ENCODE measurements at regions not wholly inside any gene's neighbourhood (a gene's known extent, or its start where the extent isn't known, plus 50 kb on each side); places are given as distances from the start of the nearest gene placed in this dataset.
"Not testable (repeated sequence)": the region's sequence is repeated elsewhere in the genome, so short reads cannot be mapped to it uniquely, and the experiment has no call there.

DNA sequence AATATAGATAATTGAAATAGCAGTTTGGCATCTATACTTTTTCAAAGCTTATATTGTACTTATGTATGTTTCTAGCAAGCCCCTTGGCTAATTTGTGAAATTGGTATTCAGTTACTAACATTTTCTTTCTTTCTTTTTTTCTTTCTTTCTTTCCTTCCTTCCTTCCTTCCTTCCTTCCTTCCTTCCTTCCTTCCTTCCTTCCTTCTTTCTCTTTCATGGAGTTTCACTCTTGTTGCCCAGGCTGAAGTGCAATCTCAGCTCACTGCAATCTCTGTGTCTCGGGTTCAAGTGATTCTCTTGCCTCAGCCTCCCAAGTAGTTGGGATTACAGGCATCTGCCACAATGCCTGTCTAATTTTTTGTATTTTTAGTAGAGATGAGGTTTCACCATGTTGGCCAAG, 215.4 kb downstream of the NNT start:
- not testable (repeated sequence) for DNase-seq; H3K27me3 Mint-ChIP-seq; H3K4me3 Mint-ChIP-seq; H3K9me3 ChIP-seq (ENCODE audit: control insufficient read depth, low read length, poor library complexity, severe bottlenecking); ATAC-seq; H3K27ac Mint-ChIP-seq; H3K4me1 Mint-ChIP-seq; H3K36me3 Mint-ChIP-seq (ENCODE audit: low read depth)

DNA sequence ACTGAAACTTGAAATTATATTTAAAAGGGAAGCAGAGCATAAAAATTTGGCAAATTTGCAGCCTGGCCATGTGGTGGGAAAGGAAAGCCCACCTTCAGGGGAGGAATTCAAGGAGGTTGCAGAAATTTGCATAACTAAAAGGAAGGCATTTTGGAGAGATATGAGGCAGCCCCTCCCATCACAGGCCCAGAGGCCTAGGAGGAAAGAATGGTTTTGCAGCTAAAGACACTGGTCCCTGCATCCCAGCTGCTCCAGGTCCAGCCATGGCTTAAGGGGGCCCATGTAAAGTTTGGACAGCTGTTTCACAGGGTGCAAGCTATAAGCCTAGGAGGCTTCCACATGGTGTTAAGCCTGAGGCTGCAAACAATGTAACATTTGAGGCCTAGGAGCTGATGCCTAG, 212.5 kb downstream of the NNT start:
- Mint-ChIP-seq H3K27me3 (no peaks in the 10 kb centered on the region), H3K27ac (no peak overlapping the region), H3K4me3 (no peak overlapping the region), H3K36me3 (ENCODE audit: low read depth) (no peaks in the 10 kb centered on the region), H3K4me1 (no peaks in the 10 kb centered on the region)
- H3K9me3 ChIP-seq (ENCODE audit: control insufficient read depth, low read length, poor library complexity, severe bottlenecking), result no peaks in the 10 kb centered on the region
- ATAC-seq, result no peak
- DNase-seq, result no peak

DNA sequence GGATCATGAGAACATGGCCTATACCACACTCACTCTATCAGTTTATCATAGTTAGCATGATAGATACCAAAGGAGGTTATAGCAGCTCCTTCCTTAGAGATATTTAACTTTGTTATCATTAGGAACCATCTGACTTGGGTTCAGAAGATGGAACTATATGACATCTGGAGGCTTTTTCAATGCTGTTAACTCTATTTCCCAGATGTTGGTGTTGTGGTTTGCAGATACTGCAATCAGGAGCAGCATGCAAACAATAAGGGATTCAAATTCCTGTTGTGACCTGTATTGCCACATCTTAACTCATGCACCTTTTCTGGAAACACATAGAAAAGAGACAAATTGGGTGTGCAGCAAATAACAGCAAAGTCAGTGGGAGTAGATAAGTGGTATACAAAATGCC, 201.7 kb downstream of the NNT start:
- Mint-ChIP-seq H3K4me3 (no peak overlapping the region), H3K4me1 (no peaks in the 10 kb centered on the region), H3K27ac (no peak overlapping the region), H3K27me3 (no peaks in the 10 kb centered on the region), H3K36me3 (ENCODE audit: low read depth) (no peaks in the 10 kb centered on the region)
- DNase-seq (no peak), ATAC-seq (no peak)
- no peaks in the 10 kb centered on the region for H3K9me3 ChIP-seq (ENCODE audit: control insufficient read depth, low read length, poor library complexity, severe bottlenecking)

DNA sequence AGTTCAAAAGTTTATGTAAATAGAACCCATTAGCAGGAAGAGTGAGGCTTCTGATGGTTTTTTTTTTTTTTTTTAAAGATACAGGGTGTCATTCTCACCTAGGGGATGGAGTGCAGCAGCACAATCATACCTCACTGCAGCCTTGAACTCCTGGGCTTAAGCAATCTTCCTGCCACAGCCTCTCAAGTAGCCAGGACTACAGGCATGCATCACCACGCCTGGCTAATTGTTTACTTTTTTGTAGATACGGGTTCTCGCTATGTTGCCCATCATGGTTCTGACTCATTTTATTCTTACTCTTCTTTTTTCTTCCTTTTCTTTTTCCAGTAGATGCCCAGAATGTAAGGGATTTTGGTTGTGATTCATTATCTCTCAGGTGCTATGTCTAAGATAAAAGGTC, 201.1 kb downstream of the NNT start:
- no peak for ATAC-seq
- H3K4me3 Mint-ChIP-seq, result no peak overlapping the region
- H3K36me3 Mint-ChIP-seq (ENCODE audit: low read depth), result no peaks in the 10 kb centered on the region
- H3K27ac Mint-ChIP-seq, result no peak overlapping the region
- H3K27me3 Mint-ChIP-seq, result no peaks in the 10 kb centered on the region
- no peaks in the 10 kb centered on the region for H3K9me3 ChIP-seq (ENCODE audit: control insufficient read depth, low read length, poor library complexity, severe bottlenecking)
- no peaks in the 10 kb centered on the region for H3K4me1 Mint-ChIP-seq
- no peak for DNase-seq

DNA sequence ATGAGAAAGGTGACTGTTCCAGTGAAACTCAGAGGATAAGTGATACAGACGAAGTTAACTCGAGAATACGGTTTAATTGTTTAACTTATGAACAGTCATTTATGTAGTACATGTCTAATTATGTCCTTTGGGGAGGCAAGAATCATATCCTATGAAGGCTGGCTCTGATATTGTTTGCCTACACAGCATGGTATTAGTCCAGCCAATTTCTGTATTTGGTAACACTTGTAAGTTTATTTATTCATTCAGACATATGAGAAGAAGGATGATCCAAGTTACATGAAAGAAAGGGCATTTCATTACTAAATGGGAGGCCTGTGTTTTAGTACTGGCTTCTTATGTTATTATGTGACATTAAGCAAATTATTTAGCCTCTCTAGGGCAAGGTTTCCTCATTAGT, 199.7 kb downstream of the NNT start:
- Mint-ChIP-seq H3K4me1 (no peaks in the 10 kb centered on the region), H3K36me3 (ENCODE audit: low read depth) (no peaks in the 10 kb centered on the region), H3K27ac (no peak overlapping the region), H3K4me3 (no peak overlapping the region), H3K27me3 (no peaks in the 10 kb centered on the region)
- DNase-seq, result no peak
- no peaks in the 10 kb centered on the region for H3K9me3 ChIP-seq (ENCODE audit: control insufficient read depth, low read length, poor library complexity, severe bottlenecking)
- no peak for ATAC-seq

DNA sequence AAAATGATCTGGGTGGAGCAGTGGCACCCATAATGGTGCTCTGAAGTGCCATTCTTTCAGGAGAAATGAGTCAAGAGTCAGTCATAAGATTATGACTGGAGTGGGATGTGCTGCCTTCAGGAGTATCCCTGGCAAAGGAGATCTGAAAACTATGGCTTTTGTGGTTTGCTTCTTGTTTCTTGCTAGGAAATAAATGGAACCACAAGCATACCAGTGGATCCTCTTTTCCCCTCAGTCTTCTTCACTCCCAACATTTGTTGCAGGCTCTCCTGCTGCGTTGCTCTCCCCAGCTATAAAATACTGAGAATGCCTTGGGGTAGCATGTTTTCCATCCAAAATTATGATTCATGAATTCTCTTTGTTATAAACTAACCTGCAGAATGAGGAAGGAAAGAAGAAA, 199.1 kb downstream of the NNT start:
- ATAC-seq (no peak), DNase-seq (no peak)
- Mint-ChIP-seq H3K27me3 (no peaks in the 10 kb centered on the region), H3K36me3 (ENCODE audit: low read depth) (no peaks in the 10 kb centered on the region), H3K27ac (no peak overlapping the region), H3K4me1 (no peaks in the 10 kb centered on the region), H3K4me3 (no peak overlapping the region)
- H3K9me3 ChIP-seq (ENCODE audit: control insufficient read depth, low read length, poor library complexity, severe bottlenecking), result no peaks in the 10 kb centered on the region

DNA sequence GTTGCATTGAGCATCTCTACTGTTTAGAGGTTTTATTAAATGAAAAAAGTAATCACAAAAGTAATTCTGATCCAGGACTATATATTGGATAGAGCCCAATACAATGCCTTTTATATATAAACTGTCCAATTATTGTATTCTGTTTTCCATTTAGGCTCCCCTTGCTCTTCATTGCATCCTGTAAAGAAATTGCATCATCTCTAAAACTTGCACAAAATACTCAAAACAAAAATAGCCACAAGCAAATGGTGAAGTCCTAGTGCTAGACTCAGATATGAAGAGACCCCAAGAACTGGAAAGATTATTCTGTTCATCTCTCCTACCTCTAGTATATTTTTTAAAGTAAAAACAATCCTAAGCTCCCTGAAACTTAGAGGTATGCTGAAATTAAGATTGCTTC, 195.8 kb downstream of the NNT start:
- no peak for ATAC-seq
- no peaks in the 10 kb centered on the region for H3K4me1 Mint-ChIP-seq
- H3K36me3 Mint-ChIP-seq (ENCODE audit: low read depth), result no peaks in the 10 kb centered on the region
- H3K27ac Mint-ChIP-seq, result no peak overlapping the region
- H3K9me3 ChIP-seq (ENCODE audit: control insufficient read depth, low read length, poor library complexity, severe bottlenecking), result no peaks in the 10 kb centered on the region
- no peaks in the 10 kb centered on the region for H3K27me3 Mint-ChIP-seq
- DNase-seq, result no peak
- no peak overlapping the region for H3K4me3 Mint-ChIP-seq

DNA sequence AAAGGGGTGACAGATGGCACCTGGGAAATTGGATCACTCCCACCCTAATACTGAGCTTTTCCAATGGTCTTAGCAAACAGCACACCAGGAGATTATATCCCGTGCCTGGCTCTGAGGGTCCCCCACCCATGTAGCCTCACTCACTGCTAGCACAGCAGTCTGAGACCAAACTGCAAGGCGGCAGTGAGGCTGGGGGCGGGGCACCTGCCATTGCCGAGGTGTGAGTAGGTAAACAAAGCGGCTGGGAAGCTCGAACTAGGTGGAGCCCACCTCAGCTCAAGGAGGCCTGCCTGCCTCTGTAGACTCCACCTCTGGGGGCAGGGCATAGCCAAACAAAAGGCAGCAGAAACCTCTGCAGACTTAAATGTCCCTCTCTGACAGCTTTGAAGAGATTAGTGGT, 188.9 kb downstream of the NNT start:
- ATAC-seq; DNase-seq; H3K4me1 Mint-ChIP-seq; H3K36me3 Mint-ChIP-seq (ENCODE audit: low read depth); H3K9me3 ChIP-seq (ENCODE audit: control insufficient read depth, low read length, poor library complexity, severe bottlenecking); H3K27ac Mint-ChIP-seq; H3K4me3 Mint-ChIP-seq; H3K27me3 Mint-ChIP-seq: not testable (repeated sequence)

DNA sequence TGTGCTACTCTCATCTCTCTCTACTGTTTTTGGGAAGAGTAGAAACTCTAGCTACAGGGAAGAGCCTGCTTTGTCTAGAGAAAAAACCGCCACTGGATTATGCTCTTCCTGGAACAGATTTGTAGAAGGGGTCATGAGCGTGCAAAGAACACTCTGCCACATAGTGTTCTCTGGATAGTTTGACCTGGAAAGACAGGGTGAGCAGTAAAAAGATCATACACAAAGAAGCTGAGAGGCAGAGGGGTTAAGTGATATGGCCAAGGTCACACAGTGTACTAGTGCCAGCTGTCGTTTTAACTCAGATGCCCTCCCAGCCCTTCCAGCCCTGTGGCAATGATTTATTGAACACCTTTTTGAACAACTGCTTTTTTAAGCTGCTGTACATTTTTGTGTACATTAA, 182.2 kb downstream of the NNT start:
- no peak for DNase-seq
- no peaks in the 10 kb centered on the region for H3K9me3 ChIP-seq (ENCODE audit: control insufficient read depth, low read length, poor library complexity, severe bottlenecking)
- Mint-ChIP-seq H3K4me3 (no peak overlapping the region), H3K36me3 (ENCODE audit: low read depth) (no peaks in the 10 kb centered on the region), H3K27ac (no peak overlapping the region), H3K4me1 (no peaks in the 10 kb centered on the region), H3K27me3 (no peaks in the 10 kb centered on the region)
- no peak for ATAC-seq

DNA sequence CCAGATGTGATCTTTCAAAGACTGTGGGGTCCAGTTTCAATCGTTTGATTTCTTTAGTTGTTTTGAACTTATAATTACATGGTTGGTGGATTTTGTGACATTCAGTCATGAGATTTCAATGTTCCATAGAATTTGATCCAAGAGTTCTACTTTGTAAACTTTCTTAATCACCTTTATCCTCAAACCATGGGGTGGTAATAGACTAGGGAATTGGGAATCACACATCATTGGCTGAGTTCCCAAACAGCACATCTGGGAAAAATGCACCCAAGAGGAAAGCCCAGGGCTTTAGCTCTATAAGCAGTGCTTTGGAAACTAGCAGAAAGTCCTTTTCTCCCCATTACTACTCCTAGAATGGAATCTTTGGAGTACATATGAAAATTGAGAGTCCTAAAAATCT, 177.6 kb downstream of the NNT start:
- no peak overlapping the region for H3K27ac Mint-ChIP-seq
- no peak overlapping the region for H3K4me3 Mint-ChIP-seq
- H3K9me3 ChIP-seq (ENCODE audit: control insufficient read depth, low read length, poor library complexity, severe bottlenecking), result no peaks in the 10 kb centered on the region
- H3K27me3 Mint-ChIP-seq, result peaks cover 1% of the 10 kb centered on the region
- no peaks in the 10 kb centered on the region for H3K4me1 Mint-ChIP-seq
- DNase-seq (no peak), ATAC-seq (no peak)
- H3K36me3 Mint-ChIP-seq (ENCODE audit: low read depth), result peaks cover 2% of the 10 kb centered on the region

DNA sequence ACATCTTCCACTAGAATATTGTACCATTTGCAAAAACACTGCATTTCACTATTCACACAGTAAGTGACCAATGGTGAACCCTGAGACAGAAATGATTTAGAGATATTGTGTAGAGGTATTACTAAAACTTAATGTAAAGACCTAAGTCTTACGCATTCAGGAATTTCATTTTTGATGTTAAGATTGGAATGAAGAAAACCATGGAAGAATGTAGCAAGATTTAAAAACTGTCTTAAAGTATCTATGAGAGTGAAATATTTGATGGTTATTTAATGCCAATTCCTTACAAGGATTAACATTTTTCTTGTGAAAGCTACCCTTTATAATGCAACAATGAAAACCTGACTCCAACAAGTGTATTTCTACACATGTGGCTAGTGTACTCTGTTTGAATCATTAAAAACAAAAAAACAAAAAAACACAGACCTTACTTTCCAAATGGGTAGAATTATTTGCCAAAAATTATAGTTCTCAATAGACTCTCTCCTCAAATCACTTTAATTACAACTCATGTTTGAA, 172.0 kb downstream of the NNT start:
- H3K27me3 Mint-ChIP-seq, result peaks cover 6% of the 10 kb centered on the region
- DNase-seq (no peak), ATAC-seq (no peak)
- no peaks in the 10 kb centered on the region for H3K9me3 ChIP-seq (ENCODE audit: control insufficient read depth, low read length, poor library complexity, severe bottlenecking)
- no peak overlapping the region for H3K4me3 Mint-ChIP-seq
- peaks cover 2% of the 10 kb centered on the region for H3K36me3 Mint-ChIP-seq (ENCODE audit: low read depth)
- H3K4me1 Mint-ChIP-seq, result no peaks in the 10 kb centered on the region
- no peak overlapping the region for H3K27ac Mint-ChIP-seq

DNA sequence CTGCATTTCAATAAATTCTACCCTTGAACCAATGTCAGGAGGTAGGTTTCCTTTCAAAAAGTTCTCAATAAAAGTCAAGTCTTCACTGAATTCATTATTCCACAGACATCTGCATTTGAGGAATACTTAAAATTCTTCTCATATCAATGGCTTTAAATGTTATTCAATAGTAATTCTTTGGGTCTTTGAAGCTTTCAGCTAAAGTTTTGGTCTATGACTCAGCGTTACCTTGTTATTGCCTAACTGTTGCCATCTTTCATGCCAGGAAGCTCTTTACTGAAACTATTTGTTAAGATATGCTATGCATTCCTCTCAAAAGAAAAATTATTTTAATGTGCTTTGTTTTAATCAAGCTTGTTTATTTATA, 170.5 kb downstream of the NNT start:
- peaks cover 2% of the 10 kb centered on the region for H3K36me3 Mint-ChIP-seq (ENCODE audit: low read depth)
- ATAC-seq, result no peak
- peaks cover 6% of the 10 kb centered on the region for H3K27me3 Mint-ChIP-seq
- no peak for DNase-seq
- no peak overlapping the region for H3K27ac Mint-ChIP-seq
- H3K4me3 Mint-ChIP-seq, result no peak overlapping the region
- no peaks in the 10 kb centered on the region for H3K4me1 Mint-ChIP-seq
- H3K9me3 ChIP-seq (ENCODE audit: control insufficient read depth, low read length, poor library complexity, severe bottlenecking), result no peaks in the 10 kb centered on the region

DNA sequence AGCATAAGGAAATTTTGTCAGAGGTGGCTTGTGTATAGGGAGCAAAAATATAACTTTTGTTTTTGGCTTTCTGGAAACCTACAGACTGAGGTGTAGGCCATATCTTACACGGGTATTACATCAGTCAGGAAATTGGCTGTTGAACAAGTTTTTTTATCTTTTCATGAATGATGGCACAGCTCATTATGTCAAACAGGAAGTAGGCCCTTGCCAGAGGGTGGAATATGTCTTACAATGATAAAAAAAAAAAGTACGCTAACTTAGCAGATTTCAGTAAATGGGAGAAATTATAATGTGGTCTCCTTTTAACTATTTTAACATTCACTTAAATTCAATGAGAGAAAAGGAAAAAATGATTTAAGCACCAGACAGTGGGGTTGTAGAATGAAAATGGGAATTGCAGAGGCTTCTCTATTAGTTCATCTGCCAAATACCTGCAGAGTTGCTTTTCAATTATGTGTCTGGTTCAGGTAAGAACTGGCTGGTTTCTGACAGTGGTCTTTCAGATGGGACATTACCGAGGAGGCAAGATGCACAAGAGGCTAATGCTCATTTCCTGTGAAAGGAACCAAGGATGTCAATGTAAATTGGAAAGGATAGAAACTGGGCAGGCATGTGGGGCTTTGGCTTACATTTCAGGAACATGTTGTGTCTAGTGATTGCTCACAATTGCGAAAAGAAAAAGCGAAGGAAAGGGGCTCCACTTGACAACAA, 169.9 kb downstream of the NNT start:
- Mint-ChIP-seq H3K4me3 (no peak overlapping the region), H3K27me3 (peaks cover 6% of the 10 kb centered on the region), H3K27ac (no peak overlapping the region), H3K4me1 (no peaks in the 10 kb centered on the region), H3K36me3 (ENCODE audit: low read depth) (peaks cover 2% of the 10 kb centered on the region)
- ATAC-seq (no peak), DNase-seq (no peak)
- H3K9me3 ChIP-seq (ENCODE audit: control insufficient read depth, low read length, poor library complexity, severe bottlenecking), result no peaks in the 10 kb centered on the region

DNA sequence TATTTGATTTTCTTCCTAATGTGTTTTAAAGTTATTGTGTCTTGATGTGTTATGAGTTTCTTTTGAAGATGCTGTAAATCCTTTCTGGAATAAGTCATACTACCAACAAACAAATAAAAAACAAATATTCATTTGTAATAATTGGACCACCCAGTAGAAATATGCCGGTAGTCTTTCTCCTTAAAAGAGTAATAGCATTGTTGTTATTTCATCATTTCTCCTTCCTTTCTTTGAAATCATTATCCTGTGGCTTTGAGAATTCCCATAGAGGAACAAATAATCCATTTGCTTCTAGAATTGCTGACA, 169.4 kb downstream of the NNT start:
- Mint-ChIP-seq H3K27ac (no peak overlapping the region), H3K27me3 (peaks cover 6% of the 10 kb centered on the region), H3K36me3 (ENCODE audit: low read depth) (peaks cover 2% of the 10 kb centered on the region), H3K4me3 (no peak overlapping the region), H3K4me1 (no peaks in the 10 kb centered on the region)
- no peaks in the 10 kb centered on the region for H3K9me3 ChIP-seq (ENCODE audit: control insufficient read depth, low read length, poor library complexity, severe bottlenecking)
- ATAC-seq, result no peak
- DNase-seq, result no peak
